ENCODE measurements at regions not wholly inside any gene's neighbourhood (a gene's known extent, or its start where the extent isn't known, plus 50 kb on each side); places are given as distances from the start of the nearest gene placed in this dataset.

DNA sequence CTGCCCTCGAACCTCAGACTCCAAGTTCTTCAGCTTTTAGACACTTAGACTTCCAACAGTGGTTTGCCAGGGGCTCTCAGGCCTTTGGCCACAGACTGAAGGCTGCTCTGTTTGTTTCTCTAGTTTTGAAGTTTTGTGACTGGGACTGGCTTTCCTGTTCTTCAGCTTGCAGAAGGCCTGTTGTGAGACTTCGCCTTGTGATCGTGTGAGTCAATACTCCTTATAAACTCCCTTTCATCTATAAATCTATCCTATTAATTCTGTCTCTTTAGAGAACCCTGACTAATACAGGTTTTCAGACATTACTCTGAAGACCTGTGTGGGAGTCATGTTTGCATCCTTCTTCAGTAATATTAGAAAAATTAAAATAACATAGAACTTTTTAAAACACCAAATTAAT is 289.1 kb downstream of the RMST start:
- no peak overlapping the region for H3K4me2 ChIP-seq (replicated peaks; ENCODE audit: extremely low read depth, low read length, poor library complexity, severe bottlenecking)
- Mint-ChIP-seq H3K9me3 (peaks cover 0 to 6% (median 0%) of the 10 kb centered on the region in 7 donors), H3K27ac (no peak overlapping the region), H3K4me1 (no peaks in the 10 kb centered on the region), H3K36me3 (no peaks in the 10 kb centered on the region), H3K4me3 (no peak overlapping the region), H3K27me3 (ENCODE audit: low read depth in 3 of 3) (no peaks in the 10 kb centered on the region)
- intact Hi-C loops (cut with micrococcal nuclease), result no loop called here
- no peaks in the 10 kb centered on the region for H3K79me2 ChIP-seq (ENCODE audit: insufficient read depth, low read length)
- H3K4me1 ChIP-seq (ENCODE audit: control insufficient read depth in 1 of 2, insufficient read depth in 2 of 2, low read length in 2 of 2), result no peaks in the 10 kb centered on the region
- H3K27me3 ChIP-seq (ENCODE audit: control insufficient read depth in 2 of 2, insufficient read depth in 2 of 2, low read length in 2 of 2), result no peaks in the 10 kb centered on the region
- no peak overlapping the region for H3K27ac ChIP-seq (ENCODE audit: low read depth in 1 of 2, low read length in 2 of 2)
- no peak overlapping the region for H2AFZ ChIP-seq (ENCODE audit: insufficient read depth, low read depth, low read length, poor library complexity, severe bottlenecking)
- no peak for TF ChIP-seq CTCF (IDR thresholded peaks at IDR 0.05)
- H3K9me3 ChIP-seq (replicated peaks in 1 of 2; ENCODE audit: control insufficient read depth in 1 of 2, insufficient read depth in 1 of 2, low read length in 2 of 2), result peaks cover 0 to 6% of the 10 kb centered on the region in 2 donors
- H3K36me3 ChIP-seq (replicated peaks in 1 of 2; ENCODE audit: control insufficient read depth in 1 of 2, insufficient read depth in 2 of 2, low read length in 2 of 2), result no peaks in the 10 kb centered on the region
- no peaks in the 10 kb centered on the region for H4K20me1 ChIP-seq (ENCODE audit: insufficient read depth, low read length)
- DNase-seq, result no peak
- no peak overlapping the region for H3K4me3 ChIP-seq (replicated peaks in 1 of 3; ENCODE audit: low read depth in 2 of 3, low read length in 3 of 3)
- H3K9ac ChIP-seq (ENCODE audit: insufficient read depth, low read length, poor library complexity, severe bottlenecking), result no peak overlapping the region
- no CpG with 5 or more reads among the region's 3 CpGs for WGBS (ENCODE audit: insufficient coverage)

- no peaks in the 10 kb centered on the region for H3K36me3 Mint-ChIP-seq
- Histone ChIP-seq H3K27me3 (ENCODE audit: control insufficient read depth in 2 of 2, insufficient read depth in 2 of 2, low read length in 2 of 2) (no peaks in the 10 kb centered on the region), H3K79me2 (ENCODE audit: insufficient read depth, low read length) (no peaks in the 10 kb centered on the region), H2AFZ (ENCODE audit: insufficient read depth, low read depth, low read length, poor library complexity, severe bottlenecking) (no peak overlapping the region), H3K9me3 (replicated peaks in 1 of 2; ENCODE audit: control insufficient read depth in 1 of 2, insufficient read depth in 1 of 2, low read length in 2 of 2) (peaks cover 0 to 6% of the 10 kb centered on the region in 2 donors), H3K9ac (ENCODE audit: insufficient read depth, low read length, poor library complexity, severe bottlenecking) (no peak overlapping the region), H3K4me1 (ENCODE audit: control insufficient read depth in 1 of 2, insufficient read depth in 2 of 2, low read length in 2 of 2) (no peaks in the 10 kb centered on the region), H4K20me1 (ENCODE audit: insufficient read depth, low read length) (no peaks in the 10 kb centered on the region), H3K4me2 (replicated peaks; ENCODE audit: extremely low read depth, low read length, poor library complexity, severe bottlenecking) (no peak overlapping the region), H3K27ac (ENCODE audit: low read depth in 1 of 2, low read length in 2 of 2) (no peak overlapping the region), H3K36me3 (replicated peaks in 1 of 2; ENCODE audit: control insufficient read depth in 1 of 2, insufficient read depth in 2 of 2, low read length in 2 of 2) (no peaks in the 10 kb centered on the region), H3K4me3 (replicated peaks in 1 of 3; ENCODE audit: low read depth in 2 of 3, low read length in 3 of 3) (no peak overlapping the region)
- H3K4me3 Mint-ChIP-seq, result no peak overlapping the region
- no peak for DNase-seq
- TF ChIP-seq CTCF (IDR thresholded peaks at IDR 0.05), result no peak
- peaks cover 0 to 6% (median 0%) of the 10 kb centered on the region in 7 donors for H3K9me3 Mint-ChIP-seq
- intact Hi-C loops (cut with micrococcal nuclease), result no loop called here
- no peaks in the 10 kb centered on the region for H3K27me3 Mint-ChIP-seq (ENCODE audit: low read depth in 3 of 3)
- H3K27ac Mint-ChIP-seq, result peak overlapping the region in 1 of 7 donors; percentile 6
- no peaks in the 10 kb centered on the region for H3K4me1 Mint-ChIP-seq
These were observed 289.5 kb downstream of the RMST start for GRCh38 chr12:97752129-97752528.
